ENCODE measurements at regions not wholly inside any gene's neighbourhood (a gene's known extent, or its start where the extent isn't known, plus 50 kb on each side); places are given as distances from the start of the nearest gene placed in this dataset.
A peak's percentile ranks its signal among the peaks of the same experiment; 100 is the strongest.
"Not testable (repeated sequence)": the region's sequence is repeated elsewhere in the genome, so short reads cannot be mapped to it uniquely, and the experiment has no call there.

- no peaks in the 10 kb centered on the region for H3K36me3 Mint-ChIP-seq
- DNase-seq (ENCODE audit: extremely low spot score, unreplicated experiment), result no peak
- no peak overlapping the region for H3K4me3 Mint-ChIP-seq
- H3K27ac Mint-ChIP-seq, result no peak overlapping the region
- no peaks in the 10 kb centered on the region for H3K4me1 Mint-ChIP-seq (ENCODE audit: unreplicated experiment)
- H3K9me3 Mint-ChIP-seq, result no peaks in the 10 kb centered on the region
- peaks cover 32% of the 10 kb centered on the region for H3K27me3 Mint-ChIP-seq
- TF ChIP-seq, protein P1, sequence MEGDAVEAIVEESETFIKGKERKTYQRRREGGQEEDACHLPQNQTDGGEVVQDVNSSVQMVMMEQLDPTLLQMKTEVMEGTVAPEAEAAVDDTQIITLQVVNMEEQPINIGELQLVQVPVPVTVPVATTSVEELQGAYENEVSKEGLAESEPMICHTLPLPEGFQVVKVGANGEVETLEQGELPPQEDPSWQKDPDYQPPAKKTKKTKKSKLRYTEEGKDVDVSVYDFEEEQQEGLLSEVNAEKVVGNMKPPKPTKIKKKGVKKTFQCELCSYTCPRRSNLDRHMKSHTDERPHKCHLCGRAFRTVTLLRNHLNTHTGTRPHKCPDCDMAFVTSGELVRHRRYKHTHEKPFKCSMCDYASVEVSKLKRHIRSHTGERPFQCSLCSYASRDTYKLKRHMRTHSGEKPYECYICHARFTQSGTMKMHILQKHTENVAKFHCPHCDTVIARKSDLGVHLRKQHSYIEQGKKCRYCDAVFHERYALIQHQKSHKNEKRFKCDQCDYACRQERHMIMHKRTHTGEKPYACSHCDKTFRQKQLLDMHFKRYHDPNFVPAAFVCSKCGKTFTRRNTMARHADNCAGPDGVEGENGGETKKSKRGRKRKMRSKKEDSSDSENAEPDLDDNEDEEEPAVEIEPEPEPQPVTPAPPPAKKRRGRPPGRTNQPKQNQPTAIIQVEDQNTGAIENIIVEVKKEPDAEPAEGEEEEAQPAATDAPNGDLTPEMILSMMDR (conservative IDR thresholded peaks at IDR 0.05), result no peak
These were observed 442.2 kb upstream of the B3GAT1 start for GRCh38 chr11:134853992-134854991.

- not testable (repeated sequence) for H3K4me3 Mint-ChIP-seq; DNase-seq (ENCODE audit: extremely low spot score, unreplicated experiment); H3K9me3 Mint-ChIP-seq; H3K27ac Mint-ChIP-seq; H3K36me3 Mint-ChIP-seq; H3K4me1 Mint-ChIP-seq (ENCODE audit: unreplicated experiment)
- H3K27me3 Mint-ChIP-seq, result peaks cover 20% of the 10 kb centered on the region
These were observed 439.6 kb upstream of the B3GAT1 start for GRCh38 chr11:134851503-134852224.

DNA sequence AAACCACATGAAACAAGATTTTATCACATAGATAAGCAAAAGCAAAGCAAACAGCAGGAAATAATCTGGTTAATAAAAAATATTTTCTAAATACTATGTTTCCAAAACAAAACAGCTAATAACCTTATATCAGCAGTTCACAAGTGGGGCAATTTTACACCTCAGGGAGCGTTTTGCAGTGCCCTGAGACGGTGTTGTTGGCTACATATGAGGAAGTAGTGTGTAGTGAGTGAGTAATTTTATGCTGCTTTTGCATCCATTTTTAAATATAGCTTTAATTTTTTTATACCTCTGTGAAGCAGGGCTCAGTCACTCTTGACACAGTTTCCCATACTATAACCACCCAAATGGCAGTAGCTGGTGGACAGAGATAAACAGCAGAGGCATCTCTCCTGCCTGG lies 438.5 kb upstream of the B3GAT1 start:
- H3K4me1 Mint-ChIP-seq (ENCODE audit: unreplicated experiment), result peaks cover 5% of the 10 kb centered on the region
- no peak overlapping the region for H3K27ac Mint-ChIP-seq
- H3K27me3 Mint-ChIP-seq, result peaks cover 23% of the 10 kb centered on the region
- TF ChIP-seq, protein P1 (conservative IDR thresholded peaks at IDR 0.05), result no peak
- H3K4me3 Mint-ChIP-seq, result no peak overlapping the region
- H3K36me3 Mint-ChIP-seq, result no peaks in the 10 kb centered on the region
- H3K9me3 Mint-ChIP-seq, result no peaks in the 10 kb centered on the region
- DNase-seq (ENCODE audit: extremely low spot score, unreplicated experiment), result no peak

DNA sequence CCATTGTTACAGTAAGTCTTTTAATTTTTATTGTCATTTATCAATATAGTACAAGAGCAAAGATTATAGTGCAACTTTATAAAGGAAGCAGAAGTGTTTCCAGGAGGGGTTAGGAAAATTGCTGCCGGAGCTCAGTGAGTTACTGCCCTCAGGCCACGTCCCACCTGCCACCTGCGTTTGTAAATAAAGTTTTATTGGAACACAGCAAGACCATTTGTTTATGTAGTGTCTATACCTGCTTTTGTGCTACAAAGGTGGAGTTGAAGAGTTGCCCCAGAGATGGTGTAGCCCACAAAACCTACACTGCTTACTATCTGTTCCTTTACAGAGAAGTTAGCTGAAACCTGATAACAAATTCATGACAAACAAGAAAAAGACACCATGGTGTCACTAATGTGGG lies 437.8 kb upstream of the B3GAT1 start:
- H3K4me1 Mint-ChIP-seq (ENCODE audit: unreplicated experiment), result peaks cover 5% of the 10 kb centered on the region
- H3K9me3 Mint-ChIP-seq, result no peaks in the 10 kb centered on the region
- peaks cover 29% of the 10 kb centered on the region for H3K27me3 Mint-ChIP-seq

GRCh38 chr11:134847083-134847715 lies 435.2 kb upstream of the B3GAT1 start:
- no peak overlapping the region for H3K27ac Mint-ChIP-seq
- H3K4me3 Mint-ChIP-seq, result no peak overlapping the region
- TF ChIP-seq, protein P1 (conservative IDR thresholded peaks at IDR 0.05), result no peak
- H3K4me1 Mint-ChIP-seq (ENCODE audit: unreplicated experiment), result peaks cover 5% of the 10 kb centered on the region
- H3K9me3 Mint-ChIP-seq, result no peaks in the 10 kb centered on the region
- DNase-seq (ENCODE audit: extremely low spot score, unreplicated experiment), result peak; percentile 32
- peaks cover 14% of the 10 kb centered on the region for H3K27me3 Mint-ChIP-seq
- no peaks in the 10 kb centered on the region for H3K36me3 Mint-ChIP-seq

More for the DNA sequence above, 437.8 kb upstream of the B3GAT1 start:
- Mint-ChIP-seq H3K36me3 (no peaks in the 10 kb centered on the region), H3K4me3 (no peak overlapping the region), H3K27ac (no peak overlapping the region)
- DNase-seq (ENCODE audit: extremely low spot score, unreplicated experiment), result no peak
- TF ChIP-seq, protein P1 (conservative IDR thresholded peaks at IDR 0.05), result no peak

All from type B pancreatic cell (in vitro differentiated cells).